Progenitor cell of endocrine pancreas (in vitro differentiated cells): ENCODE measurements at regions not wholly inside any gene's neighbourhood (a gene's known extent, or its start where the extent isn't known, plus 50 kb on each side); places are given as distances from the start of the nearest gene placed in this dataset.

Experiments
- DNase-seq: peaks from one replicate; pipeline ENCODE4 v3.0.0; 2021; ENCODE audit warnings: low spot score; ENCODE audit not compliant: unreplicated experiment
- H3K27ac Mint-ChIP-seq: 2 replicates; pipeline ENCODE4 v1.8.0; 2021; ENCODE audit warnings: mild to moderate bottlenecking, moderate library complexity, mixed read lengths
- H3K27me3 Mint-ChIP-seq: 2 replicates; pipeline ENCODE4 v1.8.0; 2021; ENCODE audit warnings: mixed read lengths
- H3K36me3 Mint-ChIP-seq: 2 replicates; pipeline ENCODE4 v1.8.0; 2022; ENCODE audit warnings: mixed read lengths; ENCODE audit not compliant: insufficient read depth
- H3K4me1 Mint-ChIP-seq: 2 replicates; pipeline ENCODE4 v1.8.0; 2021; ENCODE audit warnings: low read depth, mixed read lengths
- H3K4me3 Mint-ChIP-seq: 2 replicates; pipeline ENCODE4 v1.8.0; 2021; ENCODE audit warnings: low read depth, mild to moderate bottlenecking, moderate library complexity, mixed read lengths
- H3K9me3 Mint-ChIP-seq: 2 replicates; pipeline ENCODE4 v1.8.0; 2021; ENCODE audit warnings: low read depth, mixed read lengths
- TF ChIP-seq, protein P1 (sequence below): fragments of 200-600 bp; sonication (generic); IDR thresholded peaks from one replicate; pipeline ENCODE4 v1.5.0; 2021; ENCODE audit warnings: antibody characterized with exemption, mild to moderate bottlenecking; ENCODE audit not compliant: unreplicated experiment

DNA sequence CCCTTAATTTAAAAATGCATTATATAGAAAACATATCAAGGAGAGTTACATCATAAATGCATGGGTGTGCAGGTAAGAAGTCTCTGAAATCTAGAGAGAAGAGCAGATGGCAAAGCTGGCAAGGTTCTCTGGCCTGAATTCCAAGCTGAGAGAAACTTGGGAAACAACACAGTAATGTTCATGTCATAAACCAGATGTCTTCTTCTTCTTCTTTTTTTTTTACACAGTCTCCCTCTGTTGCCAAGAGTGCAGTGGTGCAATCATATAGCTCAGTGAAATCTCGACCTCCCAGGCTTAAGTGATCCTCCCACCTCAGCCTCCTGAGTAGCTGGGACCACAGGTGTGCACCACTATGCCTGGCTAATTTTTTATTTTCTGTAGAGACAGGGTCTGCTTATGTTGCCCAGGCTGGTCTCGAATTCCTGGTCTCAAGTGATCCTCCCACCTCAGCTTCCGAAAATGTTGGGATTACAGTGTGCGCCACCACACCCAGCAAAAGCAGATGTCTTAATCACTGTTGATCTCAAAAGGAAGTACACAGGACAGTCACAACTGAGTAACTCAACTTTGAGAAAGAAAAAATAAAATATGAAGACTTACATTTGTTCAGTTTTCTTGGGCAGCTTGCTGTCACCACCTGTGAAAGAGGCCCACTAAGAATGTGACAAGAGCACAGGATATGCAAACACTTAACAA lies 77.3 kb downstream of the DNAAF9 start:
- Mint-ChIP-seq H3K36me3 (peaks cover 30% of the 10 kb centered on the region), H3K27ac (no peak overlapping the region), H3K4me3 (no peak overlapping the region), H3K27me3 (no peaks in the 10 kb centered on the region), H3K9me3 (peaks cover 6% of the 10 kb centered on the region), H3K4me1 (no peaks in the 10 kb centered on the region)
- TF ChIP-seq, protein P1, sequence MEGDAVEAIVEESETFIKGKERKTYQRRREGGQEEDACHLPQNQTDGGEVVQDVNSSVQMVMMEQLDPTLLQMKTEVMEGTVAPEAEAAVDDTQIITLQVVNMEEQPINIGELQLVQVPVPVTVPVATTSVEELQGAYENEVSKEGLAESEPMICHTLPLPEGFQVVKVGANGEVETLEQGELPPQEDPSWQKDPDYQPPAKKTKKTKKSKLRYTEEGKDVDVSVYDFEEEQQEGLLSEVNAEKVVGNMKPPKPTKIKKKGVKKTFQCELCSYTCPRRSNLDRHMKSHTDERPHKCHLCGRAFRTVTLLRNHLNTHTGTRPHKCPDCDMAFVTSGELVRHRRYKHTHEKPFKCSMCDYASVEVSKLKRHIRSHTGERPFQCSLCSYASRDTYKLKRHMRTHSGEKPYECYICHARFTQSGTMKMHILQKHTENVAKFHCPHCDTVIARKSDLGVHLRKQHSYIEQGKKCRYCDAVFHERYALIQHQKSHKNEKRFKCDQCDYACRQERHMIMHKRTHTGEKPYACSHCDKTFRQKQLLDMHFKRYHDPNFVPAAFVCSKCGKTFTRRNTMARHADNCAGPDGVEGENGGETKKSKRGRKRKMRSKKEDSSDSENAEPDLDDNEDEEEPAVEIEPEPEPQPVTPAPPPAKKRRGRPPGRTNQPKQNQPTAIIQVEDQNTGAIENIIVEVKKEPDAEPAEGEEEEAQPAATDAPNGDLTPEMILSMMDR, result no peak
- no peak for DNase-seq

DNA sequence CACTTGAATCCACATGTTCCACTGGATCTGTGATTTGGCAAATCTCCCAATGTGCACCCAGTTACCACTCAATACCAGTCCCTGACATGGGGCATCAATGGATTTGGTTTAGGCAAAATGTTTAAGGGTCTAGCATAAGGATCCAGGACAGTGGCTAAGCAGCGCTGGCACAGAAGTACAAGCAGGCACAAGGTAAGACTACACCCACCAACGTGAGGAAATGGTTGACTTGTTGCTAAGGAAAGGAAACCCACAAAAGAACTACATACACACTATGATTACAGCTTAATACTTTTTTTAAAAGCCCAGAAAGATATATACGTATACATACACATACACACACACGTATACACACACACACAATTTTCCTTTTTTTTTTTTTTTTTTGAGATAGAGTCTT lies 79.0 kb downstream of the DNAAF9 start:
- H3K9me3 Mint-ChIP-seq, result no peaks in the 10 kb centered on the region
- H3K4me3 Mint-ChIP-seq, result no peak overlapping the region
- no peak overlapping the region for H3K27ac Mint-ChIP-seq
- peaks cover 14% of the 10 kb centered on the region for H3K36me3 Mint-ChIP-seq
- no peak for DNase-seq
- H3K27me3 Mint-ChIP-seq, result no peaks in the 10 kb centered on the region
- TF ChIP-seq, protein P1, result no peak
- no peaks in the 10 kb centered on the region for H3K4me1 Mint-ChIP-seq

DNA sequence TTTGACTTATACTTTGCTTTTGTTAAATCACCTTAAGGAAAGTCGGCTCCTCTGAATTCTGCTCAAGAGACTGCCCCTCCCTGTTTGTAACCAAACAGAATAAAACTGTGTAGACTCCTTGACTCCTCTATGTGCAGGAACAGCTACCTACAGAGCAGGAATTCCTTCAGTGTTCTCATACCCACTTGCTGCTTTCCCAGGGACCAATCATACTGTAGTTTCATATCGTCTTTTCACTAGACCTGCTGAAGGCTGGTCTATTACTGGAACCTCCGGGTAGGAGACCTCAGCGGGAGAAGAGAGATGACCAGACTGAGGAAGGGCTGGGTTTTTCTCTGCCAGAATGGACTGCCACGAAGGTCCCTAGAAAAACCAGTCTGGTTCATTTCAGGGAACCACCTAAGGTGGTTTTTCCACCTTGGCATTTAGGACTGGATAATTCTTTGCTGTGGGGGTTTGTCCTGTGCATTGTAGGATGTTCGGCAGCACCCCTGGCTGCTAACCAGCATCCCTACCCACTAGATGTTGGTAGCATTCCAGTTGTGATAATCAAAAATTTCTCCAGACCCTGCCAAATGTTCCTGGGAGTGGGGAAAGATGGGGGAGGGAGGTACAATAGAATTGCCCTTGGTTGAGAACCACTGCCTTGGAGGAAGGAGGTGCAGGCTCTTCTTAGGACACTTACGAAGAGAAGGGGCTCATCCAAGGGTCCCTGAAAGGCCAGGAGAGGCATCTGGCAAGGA lies 80.5 kb downstream of the DNAAF9 start:
- Mint-ChIP-seq H3K27me3 (no peaks in the 10 kb centered on the region), H3K4me3 (no peak overlapping the region), H3K4me1 (no peaks in the 10 kb centered on the region), H3K36me3 (peaks cover 16% of the 10 kb centered on the region), H3K27ac (no peak overlapping the region), H3K9me3 (no peaks in the 10 kb centered on the region)
- TF ChIP-seq, protein P1, result no peak
- no peak for DNase-seq

DNA sequence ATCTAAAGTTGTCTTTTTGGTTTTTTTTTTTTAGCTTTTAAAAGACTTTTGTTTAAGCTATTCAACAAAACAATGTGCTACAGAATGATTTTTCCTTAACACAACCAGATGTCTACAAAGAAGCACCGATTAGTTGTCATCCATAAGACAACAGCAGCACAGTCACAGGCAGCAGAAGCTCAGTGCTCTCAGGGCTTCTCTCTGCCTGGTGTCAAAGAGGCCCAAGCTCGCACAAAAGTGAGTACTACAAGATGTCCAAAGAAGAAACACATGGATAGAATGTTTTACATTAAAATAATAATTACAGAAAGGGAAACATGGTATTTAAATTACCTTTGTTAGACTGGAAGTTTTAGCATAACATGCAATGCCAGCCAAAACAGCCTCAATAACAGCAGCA lies 81.6 kb downstream of the DNAAF9 start:
- Mint-ChIP-seq H3K4me3 (no peak overlapping the region), H3K36me3 (peaks cover 18% of the 10 kb centered on the region), H3K4me1 (no peaks in the 10 kb centered on the region), H3K9me3 (no peaks in the 10 kb centered on the region), H3K27me3 (no peaks in the 10 kb centered on the region), H3K27ac (no peak overlapping the region)
- DNase-seq, result no peak
- TF ChIP-seq, protein P1, result no peak

DNA sequence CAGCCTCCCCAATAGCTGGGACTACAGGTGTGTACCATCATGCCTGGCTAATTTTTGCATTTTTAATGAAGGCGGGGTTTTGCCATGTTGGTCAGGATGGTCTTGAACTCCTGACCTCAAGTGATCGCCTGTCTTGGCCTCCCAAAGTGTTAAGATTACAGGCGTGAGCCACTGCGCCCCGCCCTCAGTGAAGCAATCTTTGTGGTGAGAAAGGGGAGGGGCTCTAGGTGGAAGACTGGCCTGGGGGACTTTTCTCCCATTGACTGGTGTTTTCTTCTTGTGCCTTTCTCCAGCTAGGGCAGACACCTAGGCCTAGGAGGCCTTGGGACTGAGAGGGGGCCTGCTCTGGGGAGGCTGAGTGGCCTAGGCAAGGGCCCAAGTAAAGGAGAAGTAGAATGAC lies 84.1 kb downstream of the DNAAF9 start:
- no peaks in the 10 kb centered on the region for H3K9me3 Mint-ChIP-seq
- H3K27me3 Mint-ChIP-seq, result no peaks in the 10 kb centered on the region
- H3K4me3 Mint-ChIP-seq, result no peak overlapping the region
- DNase-seq, result no peak
- no peak overlapping the region for H3K27ac Mint-ChIP-seq
- peaks cover 9% of the 10 kb centered on the region for H3K36me3 Mint-ChIP-seq
- TF ChIP-seq, protein P1, result no peak
- no peaks in the 10 kb centered on the region for H3K4me1 Mint-ChIP-seq
